B cell (primary cell): ENCODE measurements at regions not wholly inside any gene's neighbourhood (a gene's known extent, or its start where the extent isn't known, plus 50 kb on each side); places are given as distances from the start of the nearest gene placed in this dataset.

ENCODE experiments used
- CTCF ChIP-seq: fragments of 200-600 bp; IDR thresholded peaks from one replicate; pipeline ENCODE4 v1.8.0; 2022; ENCODE audit warnings: antibody characterized with exemption, mild to moderate bottlenecking
- EZH2 ChIP-seq: IDR thresholded peaks from 2 replicates; pipeline ENCODE4 v1.6.1; 2012; ENCODE audit warnings: borderline replicate concordance, low read depth, mild to moderate bottlenecking, moderate library complexity, low read length; ENCODE audit not compliant: insufficient read depth, poor library complexity, severe bottlenecking

- TF ChIP-seq CTCF (no peak), EZH2 (no peak)
These were observed 76.7 kb downstream of the PTGR3 start for GRCh38 chr18:75132098-75132870.
